ENCODE measurements at regions not wholly inside any gene's neighbourhood (a gene's known extent, or its start where the extent isn't known, plus 50 kb on each side); places are given as distances from the start of the nearest gene placed in this dataset.

GRCh38 chr1:60311838-60312237 lies 238.3 kb upstream of the C1orf87 start:
- TF ChIP-seq, protein P1, sequence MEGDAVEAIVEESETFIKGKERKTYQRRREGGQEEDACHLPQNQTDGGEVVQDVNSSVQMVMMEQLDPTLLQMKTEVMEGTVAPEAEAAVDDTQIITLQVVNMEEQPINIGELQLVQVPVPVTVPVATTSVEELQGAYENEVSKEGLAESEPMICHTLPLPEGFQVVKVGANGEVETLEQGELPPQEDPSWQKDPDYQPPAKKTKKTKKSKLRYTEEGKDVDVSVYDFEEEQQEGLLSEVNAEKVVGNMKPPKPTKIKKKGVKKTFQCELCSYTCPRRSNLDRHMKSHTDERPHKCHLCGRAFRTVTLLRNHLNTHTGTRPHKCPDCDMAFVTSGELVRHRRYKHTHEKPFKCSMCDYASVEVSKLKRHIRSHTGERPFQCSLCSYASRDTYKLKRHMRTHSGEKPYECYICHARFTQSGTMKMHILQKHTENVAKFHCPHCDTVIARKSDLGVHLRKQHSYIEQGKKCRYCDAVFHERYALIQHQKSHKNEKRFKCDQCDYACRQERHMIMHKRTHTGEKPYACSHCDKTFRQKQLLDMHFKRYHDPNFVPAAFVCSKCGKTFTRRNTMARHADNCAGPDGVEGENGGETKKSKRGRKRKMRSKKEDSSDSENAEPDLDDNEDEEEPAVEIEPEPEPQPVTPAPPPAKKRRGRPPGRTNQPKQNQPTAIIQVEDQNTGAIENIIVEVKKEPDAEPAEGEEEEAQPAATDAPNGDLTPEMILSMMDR (IDR thresholded peaks at IDR 0.05; ENCODE audit: control extremely low read depth in 1 of 3, insufficient read depth in 1 of 3, low read depth in 1 of 3, low read length in 3 of 3): no peak
- TF ChIP-seq GABPA (IDR thresholded peaks at IDR 0.05; ENCODE audit: borderline replicate concordance, insufficient read depth, low read length): no peak
- TF ChIP-seq, protein P2, sequence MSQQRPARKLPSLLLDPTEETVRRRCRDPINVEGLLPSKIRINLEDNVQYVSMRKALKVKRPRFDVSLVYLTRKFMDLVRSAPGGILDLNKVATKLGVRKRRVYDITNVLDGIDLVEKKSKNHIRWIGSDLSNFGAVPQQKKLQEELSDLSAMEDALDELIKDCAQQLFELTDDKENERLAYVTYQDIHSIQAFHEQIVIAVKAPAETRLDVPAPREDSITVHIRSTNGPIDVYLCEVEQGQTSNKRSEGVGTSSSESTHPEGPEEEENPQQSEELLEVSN (IDR thresholded peaks at IDR 0.05): no peak
- no peak for TF ChIP-seq RAD21 (IDR thresholded peaks at IDR 0.05 in 1 of 2, conservative IDR thresholded peaks at IDR 0.05 in 1 of 2; ENCODE audit: low read depth in 2 of 2, low read length in 2 of 2)
- no peak for TF ChIP-seq JUND (IDR thresholded peaks at IDR 0.05; ENCODE audit: low read length)
- no peak for TF ChIP-seq EP300 (IDR thresholded peaks at IDR 0.05; ENCODE audit: borderline replicate concordance in 1 of 2, low read depth in 2 of 2, low read length in 2 of 2)
- no peak for TF ChIP-seq POLR2A (IDR thresholded peaks at IDR 0.05; ENCODE audit: control extremely low read depth in 1 of 2, low read depth in 2 of 2, low read length in 2 of 2)
- no peak for TF ChIP-seq SP4 (IDR thresholded peaks at IDR 0.05; ENCODE audit: low read length)
- TF ChIP-seq TBP (IDR thresholded peaks at IDR 0.05; ENCODE audit: low read depth, low read length): no peak
